HEK293T (cell line): ENCODE measurements at regions not wholly inside any gene's neighbourhood (a gene's known extent, or its start where the extent isn't known, plus 50 kb on each side); places are given as distances from the start of the nearest gene placed in this dataset.

Experiments used
- FOXA1 ChIP-seq: fragments of 450-650 bp; IDR thresholded peaks from 2 replicates; pipeline ENCODE4 v1.6.1; 2016; ENCODE audit warnings: mild to moderate bottlenecking
- HDGF ChIP-seq: fragments of 450-650 bp; IDR thresholded peaks from 2 replicates; pipeline ENCODE4 v1.6.1; 2017; ENCODE audit warnings: antibody characterized with exemption, borderline replicate concordance
- L3MBTL2 ChIP-seq: fragments of 450-650 bp; conservative IDR thresholded peaks from 2 replicates; pipeline ENCODE4 v1.6.1; 2016; ENCODE audit warnings: mild to moderate bottlenecking

- TF ChIP-seq L3MBTL2 (no peak), HDGF (no peak), FOXA1 (no peak)
Observed at GRCh38 chr7:49396229-49396628, 377.2 kb upstream of the VWC2 start.
